ENCODE measurements at regions not wholly inside any gene's neighbourhood (a gene's known extent, or its start where the extent isn't known, plus 50 kb on each side); places are given as distances from the start of the nearest gene placed in this dataset.

GRCh38 chr15:81856001-81856633 is 189.7 kb downstream of the MEX3B start:
- no peak for FAIRE-seq
- Histone ChIP-seq H3K4me3 (replicated peaks in 1 of 3; ENCODE audit: insufficient read depth in 1 of 3, low read depth in 1 of 3, low read length in 3 of 3) (no peak overlapping the region), H3K27ac (ENCODE audit: insufficient read depth, low read depth, low read length) (no peak overlapping the region), H3K36me3 (ENCODE audit: control insufficient read depth in 2 of 2, extremely low read depth in 1 of 2, insufficient read depth in 2 of 2, low read length in 2 of 2) (no peaks in the 10 kb centered on the region), H3K4me2 (ENCODE audit: insufficient read depth, low read length) (no peak overlapping the region), H3K9me3 (replicated peaks; ENCODE audit: control insufficient read depth, insufficient read depth, low read length) (no peaks in the 10 kb centered on the region), H3K27me3 (ENCODE audit: control insufficient read depth in 2 of 2, insufficient read depth in 2 of 2, low read length in 2 of 2) (no peaks in the 10 kb centered on the region), H2AFZ (ENCODE audit: low read depth, low read length) (no peak overlapping the region), H4K20me1 (replicated peaks; ENCODE audit: control insufficient read depth, extremely low read depth, insufficient read depth, low read length) (no peaks in the 10 kb centered on the region), H3K79me2 (ENCODE audit: control insufficient read depth, insufficient read depth, low read length) (no peaks in the 10 kb centered on the region), H3K9ac (replicated peaks; ENCODE audit: extremely low read depth, insufficient read depth, low read length) (no peak overlapping the region), H3K9me1 (replicated peaks; ENCODE audit: control insufficient read depth, extremely low read depth, insufficient read depth, low read length) (no peaks in the 10 kb centered on the region), H3K4me1 (ENCODE audit: control insufficient read depth, extremely low read depth, insufficient read depth, low read length) (no peaks in the 10 kb centered on the region)
- dilution Hi-C loops (cut with MboI; ENCODE audit: extremely low pct_ligation_motif_present, low sequenced_read_pairs) = no loop called here
- intact Hi-C loops (cut with micrococcal nuclease) = no loop called here
- BruUV-seq (replicated peaks) = no TSS peak
- CTCF ChIA-PET = no interaction called here
- POLR2A ChIA-PET = no interaction called here
- TF ChIP-seq MAX (IDR thresholded peaks at IDR 0.05; ENCODE audit: insufficient read depth, insufficient read length) = no peak
- no peak for DNase-seq (ENCODE audit: low read depth, low spot score)

GRCh38 chr15:81853150-81853748 is 192.6 kb downstream of the MEX3B start:
- Histone ChIP-seq H3K9ac (replicated peaks; ENCODE audit: extremely low read depth, insufficient read depth, low read length) (no peak overlapping the region), H3K9me3 (replicated peaks; ENCODE audit: control insufficient read depth, insufficient read depth, low read length) (no peaks in the 10 kb centered on the region), H3K79me2 (ENCODE audit: control insufficient read depth, insufficient read depth, low read length) (no peaks in the 10 kb centered on the region), H3K4me3 (replicated peaks in 1 of 3; ENCODE audit: insufficient read depth in 1 of 3, low read depth in 1 of 3, low read length in 3 of 3) (no peak overlapping the region), H3K4me2 (ENCODE audit: insufficient read depth, low read length) (no peak overlapping the region), H3K9me1 (replicated peaks; ENCODE audit: control insufficient read depth, extremely low read depth, insufficient read depth, low read length) (no peaks in the 10 kb centered on the region), H2AFZ (ENCODE audit: low read depth, low read length) (no peak overlapping the region), H3K36me3 (ENCODE audit: control insufficient read depth in 2 of 2, extremely low read depth in 1 of 2, insufficient read depth in 2 of 2, low read length in 2 of 2) (no peaks in the 10 kb centered on the region), H4K20me1 (replicated peaks; ENCODE audit: control insufficient read depth, extremely low read depth, insufficient read depth, low read length) (no peaks in the 10 kb centered on the region), H3K4me1 (ENCODE audit: control insufficient read depth, extremely low read depth, insufficient read depth, low read length) (no peaks in the 10 kb centered on the region), H3K27ac (ENCODE audit: insufficient read depth, low read depth, low read length) (no peak overlapping the region), H3K27me3 (ENCODE audit: control insufficient read depth in 2 of 2, insufficient read depth in 2 of 2, low read length in 2 of 2) (no peaks in the 10 kb centered on the region)
- TF ChIP-seq EZH2 (IDR thresholded peaks at IDR 0.05; ENCODE audit: borderline replicate concordance, low read depth, low read length, severe bottlenecking) = no peak
- no peak for TF ChIP-seq POLR2A (IDR thresholded peaks at IDR 0.05; ENCODE audit: low read depth, low read length)
- no peak for TF ChIP-seq GATA2 (IDR thresholded peaks at IDR 0.05; ENCODE audit: insufficient read depth, insufficient read length, low read depth, low read length)
- TF ChIP-seq POLR2AphosphoS5 (IDR thresholded peaks at IDR 0.05; ENCODE audit: insufficient read depth, low read depth, low read length) = no peak
- TF ChIP-seq CTCF (IDR thresholded peaks at IDR 0.05; ENCODE audit: extremely low read depth in 1 of 2, insufficient read depth in 1 of 2, low read depth in 1 of 2, low read length in 2 of 2) = no peak
- no peak for TF ChIP-seq MAX (IDR thresholded peaks at IDR 0.05; ENCODE audit: insufficient read depth, insufficient read length)
- no peak for TF ChIP-seq JUN (IDR thresholded peaks at IDR 0.05; ENCODE audit: borderline replicate concordance, insufficient read depth, insufficient read length, low read depth)
- dilution Hi-C loops (cut with MboI; ENCODE audit: extremely low pct_ligation_motif_present, low sequenced_read_pairs) (no loop called here), intact Hi-C loops (cut with micrococcal nuclease) (no loop called here)
- ChIA-PET POLR2A (no interaction called here), CTCF (no interaction called here)
- BruUV-seq (replicated peaks) = no TSS peak
- FAIRE-seq = no peak
- no peak for DNase-seq (ENCODE audit: low read depth, low spot score)
